SH-SY5Y (cell line): ENCODE measurements at regions not wholly inside any gene's neighbourhood (a gene's known extent, or its start where the extent isn't known, plus 50 kb on each side); places are given as distances from the start of the nearest gene placed in this dataset.

Experiments
- GATA2 ChIP-seq: IDR thresholded peaks from 2 replicates; pipeline ENCODE4 v1.6.1; 2011; ENCODE audit warnings: mild to moderate bottlenecking, low read depth, low read length
- GATA3 ChIP-seq: IDR thresholded peaks from 2 replicates; pipeline ENCODE4 v1.6.1; 2011; ENCODE audit warnings: low read depth, mild to moderate bottlenecking, low read length, moderate library complexity

GRCh38 chr21:28690196-28690595 lies 302.5 kb downstream of the LTN1 start:
- TF ChIP-seq GATA3 (no peak), GATA2 (no peak)
